H1 (cell line): ENCODE measurements at regions not wholly inside any gene's neighbourhood (a gene's known extent, or its start where the extent isn't known, plus 50 kb on each side); places are given as distances from the start of the nearest gene placed in this dataset.

Source experiments
- CEBPB ChIP-seq: IDR thresholded peaks from 2 replicates; pipeline ENCODE4 v1.6.1; 2012; ENCODE audit warnings: low read depth, low read length
- CHD1 ChIP-seq: IDR thresholded peaks from 2 replicates; pipeline ENCODE4 v1.6.1; 2012; ENCODE audit warnings: low read depth, low read length, improper control_type of control experiment
- CTBP2 ChIP-seq: IDR thresholded peaks from 2 replicates; pipeline ENCODE4 v1.7.0; 2011; ENCODE audit warnings: borderline replicate concordance, mild to moderate bottlenecking, moderate library complexity, mixed read lengths, low read length; ENCODE audit not compliant: insufficient read depth, insufficient read length
- EZH2 ChIP-seq: fragments of 200-600 bp; sonication (generic); IDR thresholded peaks from 2 replicates; pipeline ENCODE4 v1.7.1; 2012; ENCODE audit warnings: low read depth, mild to moderate bottlenecking, moderate library complexity, low read length, inconsistent platforms; ENCODE audit not compliant: severe bottlenecking
- HDAC2 ChIP-seq, 2 experiments: fragments of 300-600 bp in 1 of 2; sonication (generic) in 1 of 2; IDR thresholded peaks; 2 replicates each; pipeline ENCODE4 v1.6.1; 2011 to 2012; ENCODE audit warnings: low read depth in 2 of 2, low read length in 2 of 2, mild to moderate bottlenecking in 2 of 2, moderate library complexity in 2 of 2, borderline replicate concordance in 1 of 2, inconsistent platforms in 1 of 2
- RAD21 ChIP-seq, 2 experiments: IDR thresholded peaks in 1 of 2; conservative IDR thresholded peaks in 1 of 2; 2 replicates each; pipeline ENCODE4 v1.6.1; 2011; ENCODE audit warnings: low read depth in 2 of 2, low read length in 2 of 2, improper control_type of control experiment in 1 of 2, inconsistent platforms in 1 of 2, mild to moderate bottlenecking in 1 of 2, moderate library complexity in 1 of 2
- TAF1 ChIP-seq: IDR thresholded peaks from 2 replicates; pipeline ENCODE4 v1.6.1; 2011; ENCODE audit warnings: mild to moderate bottlenecking, low read depth, low read length
- ZNF274 ChIP-seq: IDR thresholded peaks from 2 replicates; pipeline ENCODE4 v1.7.0; 2012; ENCODE audit warnings: low read length, borderline replicate concordance; ENCODE audit errors: extremely low read depth
- TF ChIP-seq, protein P1 (sequence below), 3 experiments: IDR thresholded peaks; 1 replicate in 2 of 3; 2 replicates in 1 of 3; pipeline versions ENCODE4 v1.5.1 to v1.6.1; 2011; ENCODE audit warnings: low read length in 3 of 3, mild to moderate bottlenecking in 3 of 3, inconsistent platforms in 2 of 3, low read depth in 1 of 3, moderate library complexity in 1 of 3; ENCODE audit not compliant: insufficient read depth in 1 of 3; ENCODE audit errors: control extremely low read depth in 1 of 3
- TF ChIP-seq, protein P2 (sequence below): IDR thresholded peaks from 2 replicates; pipeline ENCODE4 v1.6.1; 2011; ENCODE audit warnings: low read length, improper control_type of control experiment
- TF ChIP-seq, protein P3 (sequence below): IDR thresholded peaks from 2 replicates; pipeline ENCODE4 v1.6.1; 2012; ENCODE audit warnings: inconsistent platforms

DNA sequence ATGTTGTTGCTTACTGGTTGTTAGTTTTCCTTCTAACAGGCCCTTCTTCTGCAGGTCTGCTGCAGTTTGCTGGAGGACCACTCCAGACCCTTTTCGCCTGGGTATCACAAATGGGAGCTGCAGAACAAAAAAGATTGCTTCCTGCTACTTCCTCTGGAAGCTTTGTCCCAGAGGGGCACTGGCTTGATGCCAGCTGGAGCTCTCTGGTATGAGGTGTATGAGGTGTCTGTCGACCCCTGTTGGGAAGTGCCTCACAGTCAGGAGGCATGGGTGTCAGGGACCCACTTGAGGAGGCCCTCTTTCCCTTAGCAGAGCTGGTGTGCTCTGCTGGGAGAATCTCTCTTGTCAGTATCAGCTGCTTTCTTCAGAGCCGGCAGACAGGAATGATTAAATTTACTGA lies 127.4 kb upstream of the EDA2R start:
- TF ChIP-seq ZNF274: no peak
- TF ChIP-seq RAD21 (IDR thresholded peaks at IDR 0.05 in 1 of 2, conservative IDR thresholded peaks at IDR 0.05 in 1 of 2; ENCODE audit: low read depth in 2 of 2, low read length in 2 of 2): no peak
- TF ChIP-seq, protein P1, sequence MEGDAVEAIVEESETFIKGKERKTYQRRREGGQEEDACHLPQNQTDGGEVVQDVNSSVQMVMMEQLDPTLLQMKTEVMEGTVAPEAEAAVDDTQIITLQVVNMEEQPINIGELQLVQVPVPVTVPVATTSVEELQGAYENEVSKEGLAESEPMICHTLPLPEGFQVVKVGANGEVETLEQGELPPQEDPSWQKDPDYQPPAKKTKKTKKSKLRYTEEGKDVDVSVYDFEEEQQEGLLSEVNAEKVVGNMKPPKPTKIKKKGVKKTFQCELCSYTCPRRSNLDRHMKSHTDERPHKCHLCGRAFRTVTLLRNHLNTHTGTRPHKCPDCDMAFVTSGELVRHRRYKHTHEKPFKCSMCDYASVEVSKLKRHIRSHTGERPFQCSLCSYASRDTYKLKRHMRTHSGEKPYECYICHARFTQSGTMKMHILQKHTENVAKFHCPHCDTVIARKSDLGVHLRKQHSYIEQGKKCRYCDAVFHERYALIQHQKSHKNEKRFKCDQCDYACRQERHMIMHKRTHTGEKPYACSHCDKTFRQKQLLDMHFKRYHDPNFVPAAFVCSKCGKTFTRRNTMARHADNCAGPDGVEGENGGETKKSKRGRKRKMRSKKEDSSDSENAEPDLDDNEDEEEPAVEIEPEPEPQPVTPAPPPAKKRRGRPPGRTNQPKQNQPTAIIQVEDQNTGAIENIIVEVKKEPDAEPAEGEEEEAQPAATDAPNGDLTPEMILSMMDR (IDR thresholded peaks at IDR 0.05; ENCODE audit: control extremely low read depth in 1 of 3, insufficient read depth in 1 of 3, low read depth in 1 of 3, low read length in 3 of 3): no peak
- TF ChIP-seq, protein P2, sequence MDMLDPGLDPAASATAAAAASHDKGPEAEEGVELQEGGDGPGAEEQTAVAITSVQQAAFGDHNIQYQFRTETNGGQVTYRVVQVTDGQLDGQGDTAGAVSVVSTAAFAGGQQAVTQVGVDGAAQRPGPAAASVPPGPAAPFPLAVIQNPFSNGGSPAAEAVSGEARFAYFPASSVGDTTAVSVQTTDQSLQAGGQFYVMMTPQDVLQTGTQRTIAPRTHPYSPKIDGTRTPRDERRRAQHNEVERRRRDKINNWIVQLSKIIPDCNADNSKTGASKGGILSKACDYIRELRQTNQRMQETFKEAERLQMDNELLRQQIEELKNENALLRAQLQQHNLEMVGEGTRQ: no peak
- TF ChIP-seq TAF1: no peak
- TF ChIP-seq, protein P3, sequence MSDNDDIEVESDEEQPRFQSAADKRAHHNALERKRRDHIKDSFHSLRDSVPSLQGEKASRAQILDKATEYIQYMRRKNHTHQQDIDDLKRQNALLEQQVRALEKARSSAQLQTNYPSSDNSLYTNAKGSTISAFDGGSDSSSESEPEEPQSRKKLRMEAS: no peak
- no peak for TF ChIP-seq EZH2
- TF ChIP-seq CHD1: no peak
- no peak for TF ChIP-seq CEBPB
- no peak for TF ChIP-seq CTBP2
- no peak for TF ChIP-seq HDAC2 (IDR thresholded peaks at IDR 0.05; ENCODE audit: borderline replicate concordance in 1 of 2, low read depth in 2 of 2, low read length in 2 of 2)
